Astrocyte of the spinal cord (primary cell): ENCODE measurements at regions not wholly inside any gene's neighbourhood (a gene's known extent, or its start where the extent isn't known, plus 50 kb on each side); places are given as distances from the start of the nearest gene placed in this dataset.

Experiments used
- DNase-seq: peaks from one replicate; pipeline ENCODE4 v3.0.0; 2011; ENCODE audit warnings: low read depth, low spot score
- H3K4me3 ChIP-seq: 2 replicates; pipeline ENCODE4 v1.5.1; 2011; ENCODE audit warnings: low read depth, mild to moderate bottlenecking, low read length, moderate library complexity
- in situ Hi-C: cut with HindIII; loops from 2 replicates; pipeline ENCODE4 v1.10.0; 2017; ENCODE audit warnings: low sequenced_read_pairs
- TF ChIP-seq, protein P1 (sequence below): IDR thresholded peaks from 2 replicates; pipeline ENCODE4 v1.5.1; 2012; ENCODE audit warnings: low read depth, mild to moderate bottlenecking, low read length, inconsistent platforms

GRCh38 chr10:3433131-3433530, 260.5 kb upstream of the PITRM1 start:
- no peak overlapping the region for H3K4me3 ChIP-seq
- in situ Hi-C loops, result no loop called here

DNA sequence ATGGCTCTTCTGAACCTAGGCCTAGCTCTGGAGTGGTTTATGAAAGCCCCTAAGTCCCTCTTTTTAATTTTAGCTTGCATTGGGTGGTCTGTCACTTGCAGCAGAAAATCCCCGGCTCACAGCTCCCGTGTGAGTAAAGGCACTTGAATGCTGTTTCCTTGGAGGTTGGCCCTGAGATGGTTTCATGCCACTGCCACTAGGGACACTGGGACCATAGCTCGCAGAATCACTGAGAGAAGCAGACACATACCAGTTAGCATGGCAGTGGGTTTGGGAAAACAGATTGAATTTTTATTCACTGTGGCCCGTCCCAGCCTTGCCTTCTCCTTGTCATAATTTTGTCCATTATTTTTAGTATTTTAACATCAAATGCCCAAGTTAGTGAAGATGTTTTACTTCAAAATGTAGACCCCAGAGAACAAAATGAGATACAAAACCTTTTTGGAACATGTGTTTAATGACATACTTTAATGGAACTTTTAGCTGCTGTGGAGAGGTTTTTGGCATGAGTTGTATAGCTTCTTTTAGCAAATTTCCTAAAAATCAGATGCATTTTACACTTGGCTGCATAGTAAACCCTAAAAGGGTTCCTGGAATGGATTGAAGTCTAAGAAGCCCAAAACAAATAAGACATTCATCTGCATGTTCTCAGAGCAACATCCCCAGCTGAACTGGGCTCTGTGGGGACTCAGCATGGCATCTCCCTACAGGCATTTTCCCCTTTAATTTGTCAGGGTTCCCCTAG, 259.7 kb upstream of the PITRM1 start:
- in situ Hi-C loops, result no loop called here
- H3K4me3 ChIP-seq, result no peak overlapping the region
- TF ChIP-seq, protein P1, sequence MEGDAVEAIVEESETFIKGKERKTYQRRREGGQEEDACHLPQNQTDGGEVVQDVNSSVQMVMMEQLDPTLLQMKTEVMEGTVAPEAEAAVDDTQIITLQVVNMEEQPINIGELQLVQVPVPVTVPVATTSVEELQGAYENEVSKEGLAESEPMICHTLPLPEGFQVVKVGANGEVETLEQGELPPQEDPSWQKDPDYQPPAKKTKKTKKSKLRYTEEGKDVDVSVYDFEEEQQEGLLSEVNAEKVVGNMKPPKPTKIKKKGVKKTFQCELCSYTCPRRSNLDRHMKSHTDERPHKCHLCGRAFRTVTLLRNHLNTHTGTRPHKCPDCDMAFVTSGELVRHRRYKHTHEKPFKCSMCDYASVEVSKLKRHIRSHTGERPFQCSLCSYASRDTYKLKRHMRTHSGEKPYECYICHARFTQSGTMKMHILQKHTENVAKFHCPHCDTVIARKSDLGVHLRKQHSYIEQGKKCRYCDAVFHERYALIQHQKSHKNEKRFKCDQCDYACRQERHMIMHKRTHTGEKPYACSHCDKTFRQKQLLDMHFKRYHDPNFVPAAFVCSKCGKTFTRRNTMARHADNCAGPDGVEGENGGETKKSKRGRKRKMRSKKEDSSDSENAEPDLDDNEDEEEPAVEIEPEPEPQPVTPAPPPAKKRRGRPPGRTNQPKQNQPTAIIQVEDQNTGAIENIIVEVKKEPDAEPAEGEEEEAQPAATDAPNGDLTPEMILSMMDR, result no peak
- no peak for DNase-seq

More at GRCh38 chr10:3433131-3433530, 260.5 kb upstream of the PITRM1 start:
- TF ChIP-seq, protein P1, result no peak
- DNase-seq, result no peak

DNA sequence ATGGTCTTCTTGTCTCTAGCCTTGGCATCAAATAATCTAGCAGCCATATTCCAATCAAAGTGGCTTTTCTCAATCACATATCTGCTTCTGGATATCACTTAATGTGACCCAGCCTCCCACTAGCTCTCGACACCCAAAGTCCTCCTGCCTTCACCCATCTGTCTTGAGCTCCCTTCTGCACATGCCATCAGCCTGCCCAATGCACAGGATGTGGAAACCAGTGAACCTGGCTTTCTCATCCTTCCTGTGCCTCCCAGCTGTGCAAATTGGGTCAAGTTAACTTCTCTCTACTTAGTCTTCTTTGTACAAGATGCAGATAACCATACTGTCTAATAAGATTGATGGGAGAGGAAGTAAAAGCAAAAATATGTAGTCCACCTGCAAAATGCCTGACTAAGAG, 257.9 kb upstream of the PITRM1 start:
- DNase-seq, result no peak
- in situ Hi-C loops, result no loop called here
- H3K4me3 ChIP-seq, result no peak overlapping the region
- TF ChIP-seq, protein P1, result no peak

GRCh38 chr10:3429676-3430075, 257.1 kb upstream of the PITRM1 start:
- in situ Hi-C loops, result no loop called here
- TF ChIP-seq, protein P1, result no peak
- no peak for DNase-seq
- H3K4me3 ChIP-seq, result no peak overlapping the region

- TF ChIP-seq, protein P1, result no peak
- in situ Hi-C loops, result no loop called here
- no peak for DNase-seq
- no peak overlapping the region for H3K4me3 ChIP-seq
Measured at GRCh38 chr10:3428826-3429225, 256.2 kb upstream of the PITRM1 start.

- in situ Hi-C loops, result no loop called here
- DNase-seq, result no peak
- TF ChIP-seq, protein P1, result no peak
- H3K4me3 ChIP-seq, result no peak overlapping the region
Measured at GRCh38 chr10:3427950-3428354, 255.4 kb upstream of the PITRM1 start.
